Astrocyte (in vitro differentiated cells and primary cell): ENCODE measurements at regions not wholly inside any gene's neighbourhood (a gene's known extent, or its start where the extent isn't known, plus 50 kb on each side); places are given as distances from the start of the nearest gene placed in this dataset.
"Not testable (repeated sequence)": the region's sequence is repeated elsewhere in the genome, so short reads cannot be mapped to it uniquely, and the experiment has no call there.

ENCODE experiments used
- CTCF ChIP-seq: IDR thresholded peaks from 2 replicates; pipeline ENCODE4 v1.5.1; 2011; ENCODE audit warnings: low read depth, mild to moderate bottlenecking, inconsistent platforms, low read length, moderate library complexity; ENCODE audit not compliant: insufficient read depth
- EZH2 ChIP-seq: IDR thresholded peaks from 2 replicates; pipeline ENCODE4 v1.6.1; 2012; ENCODE audit warnings: mild to moderate bottlenecking, low read length, inconsistent platforms; ENCODE audit not compliant: insufficient read depth

DNA sequence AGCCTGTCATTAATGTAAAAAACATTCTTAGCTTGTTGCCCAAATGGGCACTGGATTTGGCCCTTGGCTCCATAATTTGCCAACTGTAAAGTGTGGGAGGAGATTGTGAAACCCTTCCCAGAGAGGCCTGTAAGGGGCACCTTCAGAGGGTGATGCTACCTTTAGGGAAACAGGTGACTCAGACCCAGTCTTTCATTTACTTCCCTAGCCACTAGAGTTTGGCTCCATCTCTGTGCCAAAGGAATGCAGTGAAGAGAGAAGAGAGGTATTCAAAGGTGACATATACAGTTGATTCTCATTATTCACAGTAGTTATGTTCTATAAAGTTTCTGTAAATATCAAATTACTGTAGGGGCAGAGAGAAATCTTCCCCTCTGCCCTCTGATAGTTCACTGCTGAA, 116.7 kb downstream of the SPATA31A6 start:
- TF ChIP-seq CTCF, EZH2: not testable (repeated sequence)
